ENCODE measurements at regions not wholly inside any gene's neighbourhood (a gene's known extent, or its start where the extent isn't known, plus 50 kb on each side); places are given as distances from the start of the nearest gene placed in this dataset.

DNA sequence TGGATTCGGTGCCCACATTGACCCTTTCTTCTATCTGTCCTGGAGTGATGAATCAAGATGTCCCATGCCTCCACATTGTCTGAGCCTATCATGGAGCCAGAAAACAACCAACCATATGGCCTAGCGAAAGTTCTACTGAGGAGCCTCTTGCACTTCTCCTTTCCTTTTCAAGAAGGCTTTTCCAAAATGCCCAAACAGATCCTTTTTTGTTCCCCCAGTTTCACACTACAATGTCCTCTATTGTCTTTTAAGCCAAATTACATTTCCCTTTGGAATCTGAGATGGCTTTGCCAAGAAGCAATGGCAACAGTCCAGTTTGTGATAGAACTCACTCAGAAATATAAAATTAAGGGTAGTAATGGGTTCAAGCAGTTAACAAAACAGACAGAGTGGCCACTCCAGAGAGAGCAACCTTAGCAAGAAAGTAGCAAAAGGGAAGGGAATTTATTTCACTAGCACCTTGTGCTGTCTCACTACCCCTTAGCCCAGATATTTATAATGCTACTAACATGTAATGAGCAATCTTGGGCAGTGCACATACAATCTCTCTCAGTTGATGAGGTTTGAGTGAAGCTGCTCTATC lies 194.6 kb upstream of the PDE1C start:
- DNase-seq, result no peak

DNA sequence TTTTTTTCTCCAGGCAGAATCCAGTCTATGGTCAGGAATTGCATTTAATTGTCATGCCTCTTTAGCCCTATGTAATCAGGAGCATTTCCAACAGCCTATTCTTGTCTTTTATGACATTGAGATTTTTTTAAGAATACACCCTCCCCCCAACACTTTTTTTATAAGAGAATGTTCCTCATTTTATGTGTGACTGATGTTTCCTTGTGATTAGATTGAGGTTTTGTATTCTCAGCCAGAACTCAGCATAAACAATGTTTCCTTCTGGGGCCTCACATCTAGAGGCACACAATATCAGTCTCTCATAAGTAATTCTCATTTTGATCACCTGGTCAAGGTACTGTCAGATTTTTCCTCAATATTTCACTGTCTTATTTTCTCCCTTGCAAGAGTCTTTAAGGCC lies 193.4 kb upstream of the PDE1C start:
- DNase-seq, result no peak

DNA sequence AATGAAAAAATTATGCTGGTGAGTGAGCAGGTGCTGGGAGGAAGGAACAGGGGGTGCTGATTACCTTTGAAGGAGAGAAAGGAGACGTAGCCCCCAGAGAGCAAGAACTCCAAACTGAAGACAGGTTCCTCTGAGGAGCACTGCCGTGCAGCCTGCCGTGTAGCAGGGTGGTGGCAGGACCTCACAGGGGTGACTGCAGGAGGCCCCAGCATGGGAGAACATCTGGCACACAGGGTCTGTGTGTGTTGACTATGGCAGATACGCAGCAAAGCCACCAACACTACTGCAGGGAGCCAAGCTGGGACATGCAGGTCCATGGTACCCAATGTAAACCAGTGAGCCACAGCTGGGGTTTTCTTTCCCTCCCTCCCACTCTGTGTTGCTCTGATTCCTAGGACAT lies 192.1 kb upstream of the PDE1C start:
- no peak for DNase-seq

DNA sequence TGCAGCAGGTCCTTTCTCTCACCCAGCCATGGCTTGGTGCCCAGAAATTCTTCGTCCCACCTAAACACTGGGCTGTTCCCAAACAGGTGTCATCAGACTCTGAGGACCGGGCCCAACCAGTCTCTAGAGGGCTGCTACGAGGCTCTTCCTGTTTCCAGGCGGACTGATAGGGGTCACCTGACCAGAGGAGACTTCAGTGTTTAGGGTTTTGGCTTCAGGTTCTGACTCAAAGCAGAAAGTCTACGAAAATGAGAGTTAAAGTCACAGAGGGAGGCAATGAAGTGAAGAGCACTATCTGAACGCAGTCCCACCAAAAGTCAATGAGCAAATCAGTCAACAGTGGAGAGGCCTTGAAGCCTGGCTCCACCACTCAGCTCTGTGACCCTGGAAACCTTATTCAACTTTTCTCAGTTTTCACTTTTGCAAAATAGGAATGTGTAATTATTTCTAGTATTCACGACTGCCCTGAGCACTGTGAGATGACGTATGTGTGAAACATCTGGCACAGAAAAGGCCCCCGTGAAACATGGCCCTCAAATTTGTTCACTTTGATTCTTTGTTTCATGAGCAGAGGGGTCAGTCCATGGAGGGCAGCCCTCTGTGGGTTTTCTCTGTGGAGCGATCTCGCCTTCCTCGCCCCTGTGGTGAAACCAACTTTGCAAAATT lies 189.9 kb upstream of the PDE1C start:
- DNase-seq, result no peak

DNA sequence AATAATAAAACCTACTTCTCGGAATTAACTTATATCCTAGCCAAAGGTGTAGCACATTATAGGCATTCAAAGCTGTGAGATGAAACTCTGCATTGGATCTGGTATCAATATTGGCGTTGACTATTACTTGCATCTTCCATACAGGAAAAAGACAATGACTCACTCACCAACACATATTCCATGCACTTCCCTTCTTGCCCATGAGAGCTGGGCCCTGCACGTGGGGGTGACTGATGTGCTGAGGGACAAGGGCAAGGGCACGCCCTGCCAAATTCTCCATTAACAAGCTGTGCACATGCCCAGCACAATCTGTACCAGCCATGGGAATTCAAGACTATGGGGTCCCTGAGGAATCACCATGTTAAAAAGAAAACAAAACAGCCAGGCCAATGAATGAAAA lies 188.1 kb upstream of the PDE1C start:
- no peak for DNase-seq

DNA sequence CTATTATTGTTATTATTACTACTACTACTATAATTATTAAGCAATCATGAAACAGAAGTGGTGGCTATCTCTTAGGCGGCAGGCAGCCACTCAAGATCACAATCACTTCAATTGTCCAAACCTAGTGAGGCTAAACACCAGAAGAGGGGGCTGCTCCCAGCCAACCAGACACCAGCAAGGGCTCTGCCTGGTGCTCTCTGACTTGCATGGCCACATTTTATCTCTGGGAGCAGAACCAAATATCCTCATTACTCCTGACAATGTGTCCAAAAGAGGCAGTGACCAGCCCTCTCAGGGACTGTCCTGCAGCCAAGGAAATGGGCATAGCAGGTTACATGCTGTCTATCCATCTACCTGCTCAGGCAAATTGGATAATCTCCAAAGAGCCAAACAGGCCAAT lies 187.4 kb upstream of the PDE1C start:
- no peak for DNase-seq

DNA sequence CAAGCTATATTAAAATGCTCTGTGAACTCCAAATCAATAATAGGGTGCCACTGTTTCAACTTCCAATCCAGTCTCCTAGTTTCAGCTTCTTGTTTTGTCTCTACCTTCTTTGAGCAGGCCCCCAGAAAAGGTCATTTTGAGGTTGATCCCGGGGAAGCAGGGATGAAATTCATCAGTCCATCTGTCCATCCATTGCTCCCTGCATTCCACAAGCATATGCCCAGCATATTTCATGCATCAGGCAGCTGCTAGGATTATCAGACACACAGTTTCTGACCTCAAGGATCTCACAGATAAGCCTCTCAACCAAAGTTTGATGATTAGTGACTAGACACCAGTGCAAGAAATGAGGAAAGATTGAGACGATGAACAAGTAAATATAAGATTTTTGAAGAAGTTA lies 186.6 kb upstream of the PDE1C start:
- DNase-seq, result no peak

DNA sequence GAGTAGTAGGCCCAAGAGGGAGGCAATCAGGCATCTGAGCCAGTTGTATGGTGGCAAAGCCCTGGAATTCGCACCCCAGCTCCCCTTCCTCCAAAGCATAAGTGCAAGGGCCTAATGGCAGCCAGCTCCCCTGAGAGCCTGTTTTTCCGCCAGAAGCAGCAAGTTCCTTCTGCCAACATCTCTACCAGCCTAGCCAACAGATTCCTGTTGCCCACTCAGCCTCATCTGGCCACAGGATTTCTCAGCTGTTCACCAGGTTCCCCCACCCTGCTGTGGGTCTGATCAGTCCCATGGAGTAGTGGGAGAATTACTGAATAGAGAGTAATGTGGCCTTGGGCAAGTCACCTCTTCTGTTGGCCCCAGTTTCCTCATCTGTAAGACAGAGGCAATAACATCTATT lies 186.2 kb upstream of the PDE1C start:
- no peak for DNase-seq

DNA sequence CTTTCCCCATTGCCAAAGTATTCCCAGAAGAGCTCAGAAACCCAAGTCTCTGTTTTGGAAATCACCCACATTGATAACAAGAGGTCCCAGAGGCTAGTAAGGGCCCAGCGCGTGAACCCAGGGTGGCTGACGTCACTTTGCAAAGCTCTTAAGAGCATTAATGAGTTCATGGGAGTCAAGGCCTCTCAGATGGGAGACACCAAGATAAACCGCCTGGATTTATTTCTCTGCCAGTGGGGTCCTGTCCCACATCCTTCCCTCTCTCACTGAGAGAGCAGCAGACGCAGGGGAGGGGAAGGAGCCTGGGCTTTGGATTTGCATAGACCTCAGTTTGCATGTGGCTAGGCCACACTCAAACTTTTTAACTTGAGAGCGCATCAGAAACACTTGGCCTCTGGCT lies 184.8 kb upstream of the PDE1C start:
- DNase-seq, result peak; percentile 14

DNA sequence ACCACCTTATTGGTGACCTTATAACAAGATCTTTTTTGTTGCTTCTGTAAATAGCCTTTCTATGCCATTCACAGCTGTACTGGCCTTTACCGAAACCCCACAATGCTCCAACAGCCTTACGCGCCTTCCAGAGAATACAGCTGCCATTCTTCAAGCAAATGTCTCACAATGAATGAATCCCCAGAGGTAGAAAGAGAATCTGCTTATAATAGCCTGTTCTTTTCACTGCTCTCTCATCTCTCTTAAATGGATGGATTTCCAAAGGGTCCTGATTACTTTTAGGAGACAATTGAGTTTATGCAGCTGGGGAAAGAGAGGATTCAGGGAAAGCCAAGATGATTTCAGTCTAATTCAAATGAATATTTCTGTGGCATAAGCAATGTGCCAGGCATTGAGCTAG lies 183.1 kb upstream of the PDE1C start:
- no peak for DNase-seq

DNA sequence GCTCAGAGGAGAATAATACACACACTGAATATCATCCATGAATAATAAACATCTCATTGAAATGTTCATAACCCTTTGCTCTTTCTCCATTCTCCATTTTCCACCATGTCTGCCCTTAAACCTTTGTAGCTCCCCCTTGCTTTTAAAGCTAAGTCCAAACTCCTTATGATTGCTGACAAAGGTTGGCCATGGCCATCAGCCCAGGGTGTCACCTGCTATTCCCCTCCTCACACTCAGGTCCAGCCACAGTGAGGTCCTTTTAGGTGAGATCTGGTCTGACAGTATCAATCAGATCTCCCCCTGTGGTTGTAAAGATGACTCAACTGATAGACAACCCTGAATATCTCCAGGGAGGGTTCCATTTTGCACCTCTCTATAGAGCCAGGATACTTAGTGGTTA lies 181.5 kb upstream of the PDE1C start:
- no peak for DNase-seq

DNA sequence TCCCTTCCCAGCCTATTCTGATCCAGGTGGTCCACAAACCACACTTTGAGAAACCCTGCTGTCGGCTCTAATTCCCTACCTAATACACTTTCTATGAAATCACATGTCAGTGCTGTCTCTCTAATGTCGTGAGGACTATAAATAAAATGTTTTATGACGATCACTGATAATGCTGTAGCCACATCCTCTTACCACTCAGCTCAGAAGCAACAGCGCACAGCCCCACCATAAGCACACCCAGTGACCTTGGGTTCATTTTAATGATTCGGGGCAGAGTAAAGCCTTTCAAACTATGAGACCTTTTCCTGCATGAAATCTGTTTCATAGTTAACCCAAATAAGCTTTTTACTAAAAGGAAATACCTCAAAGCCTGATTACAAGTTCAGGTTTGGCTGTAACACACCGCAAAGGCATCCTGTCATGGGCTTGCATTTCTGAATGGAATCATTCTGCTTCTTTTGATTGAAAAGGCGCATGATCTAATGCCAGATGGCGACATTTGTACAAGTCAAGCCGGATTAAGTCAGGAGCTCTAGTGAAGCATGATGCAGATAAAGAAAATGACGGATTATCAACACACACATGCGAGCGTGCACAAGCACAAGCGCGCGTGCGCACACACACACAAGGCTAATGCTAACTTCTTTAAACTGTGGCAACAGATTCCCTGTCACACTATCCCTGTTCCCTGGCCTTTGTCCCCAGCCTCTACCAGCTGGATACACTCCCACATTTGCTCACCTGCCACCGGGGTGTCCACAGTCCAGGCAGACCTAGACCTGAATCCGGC lies 180.5 kb upstream of the PDE1C start:
- no peak for DNase-seq

DNA sequence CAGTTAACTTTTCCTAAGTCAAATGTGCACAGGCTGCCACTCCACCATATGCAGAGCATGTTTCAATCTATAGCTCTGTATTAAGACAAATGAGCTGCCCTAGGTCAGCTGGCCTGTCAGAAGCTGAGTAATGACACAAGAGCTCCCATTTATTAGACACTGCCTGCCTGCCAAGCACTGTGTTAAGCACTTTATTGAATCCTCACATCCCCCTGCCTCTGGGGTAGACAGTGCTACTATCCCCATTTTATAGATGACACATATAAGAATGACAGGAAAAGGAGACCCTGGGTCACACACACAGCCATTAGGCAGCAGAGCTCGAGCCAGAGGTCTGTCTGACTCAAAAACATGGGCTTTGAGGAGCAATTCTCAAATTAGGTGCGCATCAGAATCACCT lies 179.8 kb upstream of the PDE1C start:
- no peak for DNase-seq

DNA sequence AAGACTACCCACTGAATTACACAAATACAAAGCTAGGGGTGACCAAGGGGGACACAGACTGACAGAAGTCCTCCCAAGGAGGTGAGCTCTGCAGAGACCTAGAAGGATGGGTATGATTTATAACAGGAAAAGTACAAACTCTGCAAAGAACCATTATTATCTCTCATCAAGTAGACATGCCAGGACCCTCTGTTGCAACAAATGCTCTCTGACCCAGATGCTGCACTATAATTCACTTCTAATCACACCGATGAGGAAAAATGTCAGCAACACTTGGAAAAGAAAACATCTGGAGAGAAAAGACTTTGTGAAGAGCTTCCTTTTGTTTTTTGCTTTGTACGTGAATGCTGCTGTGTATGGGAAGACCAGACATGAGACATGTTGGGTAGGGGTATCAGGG lies 178.3 kb upstream of the PDE1C start:
- DNase-seq, result no peak

DNA sequence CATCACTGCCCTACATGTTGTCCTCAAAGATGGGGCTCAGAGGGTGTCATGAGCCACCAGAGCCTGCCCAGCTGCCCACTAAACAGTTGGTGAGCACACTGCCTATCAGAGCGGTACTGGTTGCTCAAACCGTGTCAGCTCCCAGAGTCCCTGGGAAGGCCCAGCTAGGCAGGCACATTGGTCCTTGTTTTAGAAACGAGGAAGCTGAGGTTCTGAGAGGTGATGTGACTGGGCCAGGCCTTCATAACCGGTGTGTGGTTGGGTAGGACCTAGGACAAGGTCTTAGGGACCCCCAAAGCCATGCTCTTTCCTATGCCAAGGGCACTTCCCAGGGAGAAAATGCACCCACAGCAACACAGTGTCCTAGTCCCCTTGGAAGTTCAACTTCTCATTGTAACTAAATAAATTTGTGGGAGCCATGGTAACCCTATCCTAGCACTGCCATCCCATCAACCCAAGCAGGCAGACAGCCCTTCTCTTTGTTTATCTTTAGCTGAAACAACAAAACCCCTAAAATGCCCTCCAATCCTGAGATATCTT lies 174.7 kb upstream of the PDE1C start:
- DNase-seq, result no peak

DNA sequence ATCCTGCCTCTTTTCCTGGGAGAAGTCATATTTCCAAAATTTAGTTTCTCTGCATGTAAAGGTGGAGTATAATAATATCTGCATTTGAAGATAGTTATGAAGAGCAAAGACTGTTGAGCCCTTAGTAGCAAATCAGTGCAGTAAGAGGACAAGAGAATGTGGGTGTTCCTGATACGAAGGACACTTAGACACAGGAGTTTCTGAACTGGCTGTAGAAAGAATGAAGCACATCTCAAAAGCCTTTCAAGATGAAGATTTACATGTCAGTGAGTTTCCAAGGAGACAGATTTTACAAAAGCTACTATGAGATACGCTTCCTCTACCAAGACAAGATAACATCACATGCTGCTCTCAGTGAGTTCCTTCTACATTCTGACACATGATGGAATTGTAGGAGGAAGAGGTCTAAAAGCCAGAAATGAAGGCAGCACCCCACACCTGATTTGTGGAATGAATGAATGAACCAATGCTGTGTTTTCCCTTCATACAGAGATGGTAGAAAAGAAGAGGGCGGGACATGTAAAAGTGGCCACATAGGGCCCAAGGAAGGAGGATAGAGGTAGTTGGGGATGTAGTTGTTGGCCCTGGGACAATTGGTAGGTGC lies 173.6 kb upstream of the PDE1C start:
- DNase-seq, result no peak

DNA sequence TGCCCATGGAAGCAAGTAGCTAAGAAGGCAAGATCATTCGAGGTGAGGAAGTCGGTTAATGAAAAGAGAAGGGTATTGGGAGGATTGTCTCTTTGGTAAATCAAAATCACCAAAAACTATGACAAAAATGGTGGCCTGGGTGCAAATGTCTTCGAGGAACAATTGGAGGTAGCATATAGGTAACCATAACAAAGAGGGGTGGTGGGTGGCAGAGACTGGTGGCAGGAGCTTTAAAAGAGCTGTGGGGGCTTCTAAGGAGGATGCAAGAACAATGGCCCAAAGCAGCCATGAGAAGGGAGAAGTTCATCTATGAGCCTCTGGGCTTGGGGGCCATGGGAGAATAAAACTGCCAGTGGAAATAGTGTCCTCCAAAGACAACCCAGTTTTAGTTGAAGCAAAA lies 172.2 kb upstream of the PDE1C start:
- DNase-seq, result no peak

DNA sequence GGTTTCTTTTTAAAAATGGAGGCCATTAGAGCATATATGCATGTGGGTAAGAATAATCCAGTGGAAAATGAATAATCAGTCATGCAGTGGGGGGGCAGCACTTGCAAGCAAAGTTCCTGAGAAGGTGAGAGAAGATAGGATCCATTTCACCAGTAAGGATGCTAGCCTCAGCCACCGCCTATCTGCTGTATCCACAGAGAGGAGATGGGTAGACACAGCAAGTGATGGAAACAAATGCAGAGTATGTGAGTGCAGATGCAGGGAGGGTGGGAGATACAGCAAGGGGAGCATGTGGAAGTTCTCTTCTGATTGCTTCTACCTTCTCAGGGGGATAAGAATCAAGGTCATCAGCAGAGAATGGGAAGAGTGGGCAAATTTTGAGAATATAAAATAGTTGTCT lies 171.4 kb upstream of the PDE1C start:
- no peak for DNase-seq

DNA sequence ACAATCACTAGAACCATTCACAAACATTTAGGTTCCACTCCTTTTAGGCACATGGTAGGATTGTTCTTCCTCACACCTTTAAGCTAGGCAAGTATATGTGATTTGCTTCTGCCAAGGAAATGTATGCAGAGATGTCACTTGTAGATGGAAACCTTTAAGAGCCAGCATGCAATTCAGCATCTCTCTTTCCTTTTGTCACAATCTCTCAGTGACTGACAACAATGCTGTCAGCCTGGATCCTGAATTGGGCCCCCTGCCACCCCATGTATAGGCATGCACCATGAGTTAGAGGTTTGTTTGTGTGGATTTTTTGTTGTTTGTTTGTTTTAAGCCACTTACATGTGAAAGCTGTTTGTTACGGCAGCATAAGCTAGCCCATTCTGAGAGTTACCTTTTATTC lies 169.6 kb upstream of the PDE1C start:
- DNase-seq, result no peak

DNA sequence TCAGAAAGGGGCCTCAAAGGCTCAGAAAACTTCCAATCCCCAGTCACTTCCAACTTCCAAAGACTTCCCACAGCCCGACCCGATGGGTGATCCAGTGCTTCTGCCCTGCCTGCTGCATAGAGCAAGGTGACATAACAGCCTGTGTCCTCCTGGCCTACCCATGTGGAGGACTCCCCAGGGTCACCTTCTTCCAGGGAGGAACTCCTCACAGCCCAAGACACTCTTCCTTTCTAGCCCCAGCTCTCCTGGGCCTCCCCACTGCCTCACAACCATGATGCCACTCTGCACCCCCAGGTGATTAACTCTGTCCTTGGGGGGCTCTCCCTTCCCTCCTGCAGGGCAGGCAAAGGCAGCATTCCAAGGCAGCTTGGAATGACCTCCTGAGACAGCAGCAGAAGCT lies 158.4 kb upstream of the PDE1C start:
- no peak for DNase-seq

DNA sequence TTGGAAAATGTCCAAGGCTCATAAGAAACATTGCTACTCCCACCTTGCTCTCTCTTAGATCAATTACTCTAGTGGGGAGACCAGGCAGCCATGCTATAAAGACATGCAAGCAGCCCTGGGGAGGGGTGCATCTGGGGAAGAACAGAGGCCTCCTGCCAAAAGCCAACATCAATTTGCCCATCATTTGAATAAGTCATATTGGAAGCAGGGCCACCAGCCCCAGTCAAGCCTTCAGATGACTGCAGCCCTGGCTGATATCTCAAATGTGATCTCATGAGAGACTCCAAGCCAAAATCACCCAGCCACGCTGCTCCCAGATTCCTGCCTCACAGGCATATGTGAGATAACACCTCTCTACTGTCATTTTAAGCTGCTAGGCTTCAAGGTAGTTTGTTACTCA lies 157.5 kb upstream of the PDE1C start:
- no peak for DNase-seq

DNA sequence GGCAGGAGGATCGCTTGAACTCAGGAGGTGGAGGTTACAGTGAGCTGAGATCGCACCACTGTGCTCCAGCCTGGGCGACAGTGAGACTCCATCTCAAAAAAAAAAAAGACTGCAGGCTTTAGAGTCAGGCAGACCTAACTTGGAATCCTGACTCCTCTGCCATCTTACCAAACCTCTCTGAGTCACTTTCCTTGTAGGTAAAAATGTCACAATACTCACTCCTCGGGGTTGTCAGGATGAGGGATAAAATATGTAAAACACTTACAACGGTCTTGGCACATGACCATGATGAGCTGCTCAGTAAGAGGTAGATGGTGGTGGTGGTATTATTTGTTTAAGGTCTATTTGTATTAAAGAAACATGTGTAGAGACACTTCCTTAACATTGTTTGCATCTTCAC lies 154.1 kb upstream of the PDE1C start:
- no peak for DNase-seq

DNA sequence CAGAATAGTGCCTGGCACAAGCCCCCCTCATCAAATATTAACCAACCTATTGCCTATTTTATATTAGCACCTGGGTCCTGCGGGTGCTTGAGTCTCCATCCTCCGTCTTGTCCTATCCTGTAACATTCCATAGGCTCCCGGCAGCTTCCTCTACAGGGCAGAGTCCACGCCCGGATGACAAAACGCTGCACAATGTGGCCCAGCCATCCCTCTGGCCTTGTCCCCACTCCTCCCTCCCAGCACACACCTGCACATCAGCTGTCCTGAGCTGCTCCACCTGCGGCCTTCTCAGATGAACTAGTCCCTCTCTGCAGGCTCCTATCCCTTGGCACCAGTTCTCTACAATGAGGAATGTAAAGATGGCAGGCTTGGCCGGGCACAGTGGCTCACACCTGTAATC lies 153.5 kb upstream of the PDE1C start:
- DNase-seq, result no peak

All from renal pelvis (tissue), 1 donor.